ENCODE measurements at regions not wholly inside any gene's neighbourhood (a gene's known extent, or its start where the extent isn't known, plus 50 kb on each side); places are given as distances from the start of the nearest gene placed in this dataset.

DNA sequence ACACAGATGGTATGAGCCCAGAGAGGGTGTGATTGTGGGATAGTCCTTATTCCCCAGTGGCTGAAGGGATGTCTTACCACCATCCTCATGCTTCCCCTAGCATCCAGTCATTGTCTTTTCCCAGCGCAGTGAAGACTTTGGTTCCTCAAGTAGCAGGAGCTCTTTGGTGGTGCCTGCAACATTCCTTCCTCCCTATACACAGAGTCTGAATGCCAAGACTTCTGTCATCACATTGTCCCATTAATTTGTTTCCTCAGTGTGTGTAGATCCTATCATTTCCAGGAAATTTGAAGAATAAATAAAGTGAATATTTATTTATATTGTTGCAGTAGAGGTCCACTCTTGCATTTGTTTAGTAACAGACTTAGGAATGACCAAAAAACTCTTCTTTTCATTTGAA, 147.2 kb downstream of the DACT1 start:
- FAIRE-seq = no peak
- peaks cover 0 to 4% (median 0%) of the 10 kb centered on the region in 4 experiments; a peak in 1 of 7 replicates for H3K27me3 ChIP-seq (replicated peaks in 1 of 4; ENCODE audit: control insufficient read depth in 3 of 4, extremely low read depth in 1 of 4, insufficient read depth in 3 of 4, low read length in 3 of 4)
- no peak overlapping the region for H3K4me2 ChIP-seq (ENCODE audit: insufficient read depth in 1 of 2, low read depth in 2 of 2, low read length in 2 of 2)

More for the DNA sequence above, 147.2 kb downstream of the DACT1 start:
- no peak for TF ChIP-seq TAF1 (IDR thresholded peaks at IDR 0.05; ENCODE audit: low read depth, low read length)
- Histone ChIP-seq H3K14ac (ENCODE audit: insufficient read length) (no peak overlapping the region), H2AFZ (ENCODE audit: low read length) (no peak overlapping the region), H3K36me3 (ENCODE audit: control insufficient read depth in 2 of 4, insufficient read depth in 4 of 4, low read length in 3 of 4) (no peaks in the 10 kb centered on the region), H2BK15ac (ENCODE audit: low read length) (no peak overlapping the region), H4K5ac (ENCODE audit: insufficient read length, low read depth, low read length) (no peak overlapping the region), H2BK120ac (replicated peaks; ENCODE audit: low read depth, low read length) (no peak overlapping the region), H4K8ac (ENCODE audit: extremely low read depth, insufficient read depth, low read length) (no peak overlapping the region), H3K56ac (replicated peaks; ENCODE audit: insufficient read length, low read depth, low read length) (no peak overlapping the region), H2BK20ac (ENCODE audit: low read length) (no peak overlapping the region), H3K9ac (replicated peaks in 1 of 4; ENCODE audit: extremely low read depth in 1 of 4, low read depth in 3 of 4, low read length in 3 of 4) (no peak overlapping the region), H4K20me1 (replicated peaks in 1 of 2; ENCODE audit: control insufficient read depth in 1 of 2, insufficient read depth in 2 of 2, low read length in 2 of 2) (no peaks in the 10 kb centered on the region), H3K4me1 (replicated peaks in 1 of 4; ENCODE audit: control insufficient read depth in 3 of 4, insufficient read depth in 4 of 4, low read length in 3 of 4) (peaks cover 0 to 4% (median 2%) of the 10 kb centered on the region in 4 experiments; a peak in 5 of 7 replicates), H2BK5ac (ENCODE audit: low read depth, low read length) (no peak overlapping the region), H3K23me2 (ENCODE audit: low read depth, low read length) (no peaks in the 10 kb centered on the region; the same call in 1 of the 2 replicates), H3K23ac (ENCODE audit: insufficient read length) (no peak overlapping the region), H3K18ac (ENCODE audit: extremely low read depth, low read length) (no peak overlapping the region), H4K91ac (replicated peaks; ENCODE audit: insufficient read length, low read length) (no peak overlapping the region), H3K27ac (ENCODE audit: low read depth, low read length) (no peak overlapping the region), H3K4me3 (ENCODE audit: extremely low read depth in 1 of 4, insufficient read depth in 2 of 4, low read depth in 3 of 4, low read length in 4 of 4) (no peak overlapping the region), H3K79me2 (ENCODE audit: control insufficient read depth in 1 of 2, insufficient read depth in 2 of 2, low read length in 2 of 2) (no peaks in the 10 kb centered on the region), H3K4ac (replicated peaks; ENCODE audit: insufficient read length, low read depth, low read length) (no peak overlapping the region), H2AK5ac (ENCODE audit: low read depth, low read length) (no peak overlapping the region), H2BK12ac (ENCODE audit: low read depth, low read length) (no peak overlapping the region), H3K9me3 (ENCODE audit: insufficient read depth in 2 of 2, low read depth in 1 of 2, low read length in 1 of 2) (no peaks in the 10 kb centered on the region), H3K79me1 (ENCODE audit: low read depth, low read length) (no peaks in the 10 kb centered on the region)
- 100% methylated on average over 1 of the region's 1 CpG; no CpG with 5 or more reads in 1 of the 2 experiments for WGBS, 2 experiments (ENCODE audit: extremely low coverage in 1 of 2, insufficient coverage in 1 of 2, insufficient read length in 1 of 2, insufficient replicate concordance in 2 of 2, low coverage in 1 of 2, low lambda C conversion rate in 2 of 2, missing lambda C conversion rate in 1 of 2)
- POLR2A ChIA-PET (ENCODE audit: partially characterized antibody) = no interaction called here
- no peak for DNase-seq (ENCODE audit: low read depth in 1 of 2, low spot score in 2 of 2)
- CTCF ChIA-PET (ENCODE audit: partially characterized antibody) = interaction anchor here (0.9 to 1.3 kb wide), 2 partner anchors 12 to 41 kb away, joined by 3 read pairs; no protein-coding TSS in a partner anchor
